ENCODE measurements at regions not wholly inside any gene's neighbourhood (a gene's known extent, or its start where the extent isn't known, plus 50 kb on each side); places are given as distances from the start of the nearest gene placed in this dataset.

DNA sequence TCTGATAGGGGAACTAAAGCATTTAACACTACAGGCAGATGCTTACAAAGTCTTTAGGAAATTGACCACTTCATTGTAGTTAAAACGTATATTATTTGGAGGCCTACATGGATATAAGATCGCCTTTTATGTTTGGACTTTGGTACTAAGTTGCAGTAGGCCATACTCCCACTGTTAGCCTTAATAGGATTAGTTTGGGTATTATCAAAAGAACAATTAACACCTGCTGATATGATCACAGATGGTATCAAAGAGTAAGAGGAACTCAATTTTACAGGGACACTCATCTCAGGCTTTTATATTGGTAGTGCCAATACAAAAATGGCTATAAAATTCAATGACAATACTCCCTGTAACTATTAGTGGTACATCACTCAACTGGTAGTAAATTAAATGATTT lies 1183.0 kb downstream of the MAT2B start:
- Histone ChIP-seq H3K4me1 (no peaks in the 10 kb centered on the region), H3K4me3 (no peak overlapping the region), H3K27me3 (replicated peaks in 1 of 7) (no peaks in the 10 kb centered on the region), H3K27ac (no peak overlapping the region), H3K36me3 (no peaks in the 10 kb centered on the region), H3K9me3 (peaks cover 0 to 5% (median 0%) of the 10 kb centered on the region in 8 donors)
- WGBS, 5 donors: 75 to 92% (median 81%) methylated on average over 2 of the region's 2 CpGs
- TF ChIP-seq POLR2A (IDR thresholded peaks at IDR 0.05) (no peak), CTCF (IDR thresholded peaks at IDR 0.05 in 8 of 11, conservative IDR thresholded peaks at IDR 0.05 in 3 of 11) (no peak), POLR2AphosphoS5 (IDR thresholded peaks at IDR 0.05) (no peak)
- no peak for DNase-seq
- intact Hi-C loops (cut with DNase I; ENCODE audit: low total_unique reads): no loop called here

DNA sequence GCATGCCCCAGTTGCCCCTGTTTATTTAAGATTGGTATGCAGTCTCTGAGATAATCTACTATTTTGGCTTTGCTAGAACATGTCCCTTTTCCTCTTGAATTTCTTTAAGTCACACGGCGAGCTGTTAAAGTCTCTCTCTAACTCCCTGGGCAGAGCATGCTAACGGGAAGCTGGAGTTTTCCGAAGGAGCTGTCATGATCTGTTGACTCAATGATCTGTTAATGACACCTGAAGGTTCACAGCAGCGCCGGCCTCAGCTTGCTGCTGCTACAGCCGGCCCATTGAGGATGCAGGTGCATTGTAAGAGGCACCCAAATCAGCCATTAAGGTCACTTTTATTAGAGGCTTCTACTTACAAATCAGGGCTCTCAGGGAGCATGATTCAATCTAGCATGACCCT lies 1203.4 kb downstream of the MAT2B start:
- no peak overlapping the region for H3K27ac ChIP-seq
- no peaks in the 10 kb centered on the region for H3K36me3 ChIP-seq
- no peak overlapping the region for H3K4me3 ChIP-seq
- H3K4me1 ChIP-seq: no peaks in the 10 kb centered on the region
- DNase-seq: no peak
- WGBS, 5 donors: 58 to 75% (median 66%) methylated on average over 7 of the region's 7 CpGs
- intact Hi-C loops (cut with DNase I; ENCODE audit: low total_unique reads): no loop called here
- no peaks in the 10 kb centered on the region for H3K9me3 ChIP-seq
- no peaks in the 10 kb centered on the region for H3K27me3 ChIP-seq (replicated peaks in 1 of 7)
- TF ChIP-seq CTCF (IDR thresholded peaks at IDR 0.05 in 8 of 11, conservative IDR thresholded peaks at IDR 0.05 in 3 of 11) (no peak), POLR2AphosphoS5 (IDR thresholded peaks at IDR 0.05) (no peak), POLR2A (IDR thresholded peaks at IDR 0.05) (no peak)

DNA sequence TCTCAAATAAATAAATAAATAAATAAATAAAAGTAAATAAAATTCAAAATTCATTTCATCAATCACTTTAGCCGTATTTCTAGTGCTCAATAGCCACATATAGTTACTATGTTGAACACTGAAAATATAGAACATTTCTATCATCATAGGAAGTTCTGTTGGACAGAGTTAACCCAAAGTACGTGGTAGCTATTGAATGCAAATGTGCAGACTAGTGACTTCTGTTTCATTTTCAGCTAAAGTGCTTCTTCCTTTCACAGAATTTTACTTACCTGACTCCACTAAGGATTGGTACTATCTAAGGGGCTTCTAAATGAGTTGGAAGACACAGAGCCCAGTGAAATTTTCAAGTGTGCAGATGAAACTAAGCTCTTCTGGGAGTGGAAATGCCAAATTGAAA lies 1208.3 kb downstream of the MAT2B start:
- 69 to 86% (median 74%) methylated on average over 2 of the region's 2 CpGs for WGBS, 5 donors
- no peak overlapping the region for H3K4me3 ChIP-seq
- TF ChIP-seq CTCF (IDR thresholded peaks at IDR 0.05 in 8 of 11, conservative IDR thresholded peaks at IDR 0.05 in 3 of 11) (no peak), POLR2AphosphoS5 (IDR thresholded peaks at IDR 0.05) (no peak), POLR2A (IDR thresholded peaks at IDR 0.05) (no peak)
- H3K4me1 ChIP-seq: no peaks in the 10 kb centered on the region
- H3K9me3 ChIP-seq: peaks cover 0 to 8% (median 0%) of the 10 kb centered on the region in 8 donors
- no peak for DNase-seq
- H3K36me3 ChIP-seq: no peaks in the 10 kb centered on the region
- intact Hi-C loops (cut with DNase I; ENCODE audit: low total_unique reads): no loop called here
- H3K27ac ChIP-seq: no peak overlapping the region
- H3K27me3 ChIP-seq (replicated peaks in 1 of 7): no peaks in the 10 kb centered on the region

DNA sequence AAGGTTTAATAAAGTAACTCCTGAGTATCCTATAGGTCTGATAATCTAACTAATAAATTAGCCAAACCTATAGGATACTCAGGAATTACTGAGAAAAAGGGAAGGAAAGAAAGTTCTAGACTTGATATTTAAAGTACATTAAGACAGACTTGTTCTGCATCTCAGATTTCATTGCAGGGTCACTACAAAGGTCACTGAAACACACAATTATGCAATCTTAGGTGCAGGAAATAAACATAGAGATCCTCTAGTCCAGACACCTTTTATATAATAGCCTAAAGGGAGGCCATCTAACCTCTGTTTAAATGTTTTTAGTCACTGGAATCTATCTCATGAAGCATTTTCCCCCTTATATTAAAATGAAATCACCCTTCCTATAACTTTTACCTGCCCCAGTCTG lies 1215.7 kb downstream of the MAT2B start:
- Histone ChIP-seq H3K4me1 (no peaks in the 10 kb centered on the region), H3K36me3 (no peaks in the 10 kb centered on the region), H3K4me3 (no peak overlapping the region), H3K9me3 (peaks cover 0 to 4% (median 0%) of the 10 kb centered on the region in 8 donors), H3K27me3 (replicated peaks in 1 of 7) (no peaks in the 10 kb centered on the region), H3K27ac (no peak overlapping the region)
- TF ChIP-seq CTCF (IDR thresholded peaks at IDR 0.05 in 8 of 11, conservative IDR thresholded peaks at IDR 0.05 in 3 of 11): no peak
- TF ChIP-seq POLR2A (IDR thresholded peaks at IDR 0.05): no peak
- DNase-seq: no peak
- intact Hi-C loops (cut with DNase I; ENCODE audit: low total_unique reads): no loop called here
